D721Med (cell line): ENCODE measurements at regions not wholly inside any gene's neighbourhood (a gene's known extent, or its start where the extent isn't known, plus 50 kb on each side); places are given as distances from the start of the nearest gene placed in this dataset.
"Not testable (repeated sequence)": the region's sequence is repeated elsewhere in the genome, so short reads cannot be mapped to it uniquely, and the experiment has no call there.

Experiments used
- DNase-seq: peaks from one replicate; pipeline ENCODE4 v3.0.0; 2011; ENCODE audit warnings: low spot score; ENCODE audit not compliant: insufficient read length
- FAIRE-seq: peaks from 2 replicates; lab custom pipeline; 2011; peaks lifted over from hg19 to GRCh38; lab: Jason Lieb, UNC
- CTCF ChIP-seq: IDR thresholded peaks from 2 replicates; pipeline ENCODE4 v1.5.1; 2012; ENCODE audit warnings: mild to moderate bottlenecking, control low read depth; ENCODE audit not compliant: insufficient read depth; ENCODE audit errors: missing control alignments

DNA sequence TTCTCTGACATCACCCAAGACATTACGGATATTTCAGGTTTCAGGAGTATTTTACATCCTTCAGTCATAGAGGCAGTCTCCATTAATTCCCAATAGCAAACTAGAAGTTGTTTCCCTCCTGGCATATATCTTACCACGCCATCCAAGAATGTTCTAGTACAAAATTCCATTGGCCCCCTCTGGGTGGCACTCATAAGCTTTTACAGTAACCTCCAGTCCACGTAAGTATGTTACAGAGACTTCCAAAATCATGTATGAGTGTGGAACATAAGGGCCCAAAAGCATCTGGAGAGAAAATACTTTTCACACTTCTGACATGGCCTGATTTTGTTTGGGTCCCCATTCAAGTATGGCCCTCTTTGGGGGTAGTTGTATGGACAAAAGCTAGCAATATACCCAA, 58.1 kb upstream of the DHRS4 start:
- no peak for DNase-seq
- FAIRE-seq, result no peak

GRCh38 chr14:23896609-23897153, 56.9 kb upstream of the DHRS4 start:
- TF ChIP-seq CTCF, result no peak
- DNase-seq, result no peak
- no peak for FAIRE-seq

More for the DNA sequence above, 58.1 kb upstream of the DHRS4 start:
- TF ChIP-seq CTCF, result peak; percentile 6

GRCh38 chr14:23897291-23897690, 56.3 kb upstream of the DHRS4 start:
- not testable (repeated sequence) for FAIRE-seq, DNase-seq

GRCh38 chr14:23898359-23898758, 55.2 kb upstream of the DHRS4 start:
- DNase-seq, FAIRE-seq: not testable (repeated sequence)

DNA sequence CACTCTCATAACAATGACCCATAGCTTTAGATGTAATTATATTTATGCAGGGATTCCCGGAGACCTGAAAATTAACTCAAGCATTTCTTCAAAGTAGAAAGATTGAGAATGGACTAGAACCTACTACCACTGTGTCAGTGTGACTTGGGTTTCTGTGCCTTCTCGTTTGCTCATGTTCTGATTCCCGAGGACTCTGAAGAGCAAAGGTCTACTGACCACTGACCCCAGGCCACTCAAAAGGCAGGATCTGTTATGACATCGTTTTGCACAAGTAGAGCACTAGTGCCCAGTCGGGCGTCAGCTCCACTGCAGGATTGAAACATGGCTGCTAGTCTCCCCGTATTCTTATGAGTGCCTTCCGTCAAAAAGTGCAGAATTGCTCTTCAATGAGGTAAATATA, 53.8 kb upstream of the DHRS4 start:
- TF ChIP-seq CTCF, result no peak
- FAIRE-seq (no peak), DNase-seq (no peak)

GRCh38 chr14:23903442-23903841, 50.1 kb upstream of the DHRS4 start:
- FAIRE-seq (no peak), DNase-seq (no peak)
- no peak for TF ChIP-seq CTCF
